Right lobe of liver (tissue), 6 donors: ENCODE measurements at regions not wholly inside any gene's neighbourhood (a gene's known extent, or its start where the extent isn't known, plus 50 kb on each side); places are given as distances from the start of the nearest gene placed in this dataset.
A peak's percentile ranks its signal among the peaks of the same experiment; 100 is the strongest.

Source experiments
- ATAC-seq, 4 donors: fragments of 200-7000 bp; cut with Tn5 transposase; one replicate each; pipeline ENCODE4 v1.9.1; 2020; ENCODE audit warnings: mild to moderate bottlenecking in 4 of 4, moderate library complexity in 4 of 4
- DNase-seq, 3 donors: peaks; one replicate each; pipeline ENCODE4 v3.0.0-alpha.2; 2020
- H3K27ac ChIP-seq, 3 donors: fragments of 200-600 bp; one replicate each; pipeline ENCODE4 v1.8.0; 2022
- H3K27me3 ChIP-seq, 2 donors: fragments of 200-600 bp; one replicate each; pipeline ENCODE4 v1.8.0; 2022
- H3K36me3 ChIP-seq, 4 donors: fragments of 200-600 bp; sonication (generic) in 1 of 4; one replicate each; pipeline versions ENCODE4 v1.5.1 to v1.8.0; 2017 to 2022; ENCODE audit warnings: control low read depth in 1 of 4
- H3K4me1 ChIP-seq, 4 donors: fragments of 200-600 bp; sonication (generic) in 1 of 4; one replicate each; pipeline versions ENCODE4 v1.5.1 to v1.8.0; 2017 to 2022; ENCODE audit warnings: control low read depth in 1 of 4
- H3K4me3 ChIP-seq, 3 donors: fragments of 200-600 bp; one replicate each; pipeline ENCODE4 v1.8.0; 2022
- H3K9me3 ChIP-seq, 4 donors: fragments of 200-600 bp; sonication (generic) in 1 of 4; one replicate each; pipeline versions ENCODE4 v1.5.1 to v1.8.0; 2017 to 2022; ENCODE audit warnings: control low read depth in 1 of 4
- POLR2A ChIP-seq: fragments of 450-650 bp; IDR thresholded peaks from one replicate; pipeline ENCODE4 v1.6.1; 2017; ENCODE audit warnings: antibody characterized with exemption, mild to moderate bottlenecking
- WGBS: methylation state at CpG from one replicate; pipeline ENCODE4 v1.1.6; 2018; ENCODE audit warnings: low coverage, low lambda C conversion rate; ENCODE audit not compliant: insufficient coverage; ENCODE audit errors: missing lambda C conversion rate; 5-methylcytosine and 5-hydroxymethylcytosine counted together
- intact Hi-C, 2 donors: fragments of 100-400 bp; cut with DNase I; formaldehyde crosslinking; loops; one replicate each; pipeline versions ENCODE4 v1.11.2 to v1.14.1; 2022
- TF ChIP-seq, protein P1 (sequence below), 4 donors: fragments of 200-600 bp in 3 of 4; fragments of 450-650 bp in 1 of 4; IDR thresholded peaks; one replicate each; pipeline versions ENCODE4 v1.5.1 to v1.8.0; 2016 to 2022; ENCODE audit warnings: antibody characterized with exemption in 4 of 4, mild to moderate bottlenecking in 2 of 4
- donor health status: DM: no; HTN: yes; CAD: no.
- donor health status: DM: no; HTN: no; CAD: no.
- donor health status: DM: no; HTN: no; CAD: no.
- donor health status: DM: no; HTN: yes; CAD: no.
- donor health status: DM: no; HTN: yes; CAD: no.

DNA sequence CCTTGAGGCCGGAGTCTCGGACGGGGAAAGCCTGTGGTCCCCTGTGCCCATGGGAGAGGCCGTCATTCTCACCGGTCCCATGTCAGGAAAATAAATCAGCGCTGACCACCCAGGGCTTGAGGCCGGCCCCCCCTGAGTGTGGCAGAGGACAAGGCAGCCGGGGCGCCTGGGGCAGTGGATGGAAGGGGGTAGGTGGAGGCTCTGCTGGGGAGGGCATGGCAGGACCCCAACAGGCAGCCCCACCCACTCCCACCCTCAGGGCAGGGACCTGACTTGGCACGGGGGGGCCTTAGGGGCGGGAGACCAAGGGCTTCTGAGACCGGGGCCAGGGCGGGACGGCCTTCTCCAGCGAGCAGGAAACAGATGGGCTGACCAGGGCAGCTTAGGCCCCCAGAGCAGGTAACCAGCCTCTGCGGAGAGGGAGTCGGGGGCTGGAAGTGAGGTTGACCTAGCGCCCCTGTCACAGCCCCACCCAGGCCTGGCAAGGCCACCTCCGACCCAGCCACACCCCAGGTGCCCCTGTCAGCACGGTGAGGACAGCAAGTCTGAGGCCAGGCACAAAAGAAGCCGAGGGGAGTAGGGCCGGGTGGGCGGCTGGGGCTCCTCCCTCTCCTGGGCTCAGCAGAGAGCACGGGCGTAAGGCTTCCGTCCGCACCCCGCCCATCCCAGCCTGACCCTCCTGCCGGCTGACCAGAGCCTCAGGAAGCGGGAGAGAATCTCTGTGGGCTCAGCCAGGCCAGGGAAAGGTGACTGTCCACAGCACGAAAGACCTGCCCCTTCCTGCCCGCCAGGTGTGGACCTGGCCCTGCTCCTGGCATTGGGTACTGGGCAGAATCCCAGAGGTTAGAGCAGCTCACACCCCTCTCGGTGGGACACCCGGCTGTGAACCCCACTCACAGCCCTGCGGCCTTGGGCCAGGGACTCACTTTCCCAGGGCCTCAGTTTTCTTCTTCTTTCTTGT, 87.4 kb downstream of the FOXL3 start:
- TF ChIP-seq, protein P1, sequence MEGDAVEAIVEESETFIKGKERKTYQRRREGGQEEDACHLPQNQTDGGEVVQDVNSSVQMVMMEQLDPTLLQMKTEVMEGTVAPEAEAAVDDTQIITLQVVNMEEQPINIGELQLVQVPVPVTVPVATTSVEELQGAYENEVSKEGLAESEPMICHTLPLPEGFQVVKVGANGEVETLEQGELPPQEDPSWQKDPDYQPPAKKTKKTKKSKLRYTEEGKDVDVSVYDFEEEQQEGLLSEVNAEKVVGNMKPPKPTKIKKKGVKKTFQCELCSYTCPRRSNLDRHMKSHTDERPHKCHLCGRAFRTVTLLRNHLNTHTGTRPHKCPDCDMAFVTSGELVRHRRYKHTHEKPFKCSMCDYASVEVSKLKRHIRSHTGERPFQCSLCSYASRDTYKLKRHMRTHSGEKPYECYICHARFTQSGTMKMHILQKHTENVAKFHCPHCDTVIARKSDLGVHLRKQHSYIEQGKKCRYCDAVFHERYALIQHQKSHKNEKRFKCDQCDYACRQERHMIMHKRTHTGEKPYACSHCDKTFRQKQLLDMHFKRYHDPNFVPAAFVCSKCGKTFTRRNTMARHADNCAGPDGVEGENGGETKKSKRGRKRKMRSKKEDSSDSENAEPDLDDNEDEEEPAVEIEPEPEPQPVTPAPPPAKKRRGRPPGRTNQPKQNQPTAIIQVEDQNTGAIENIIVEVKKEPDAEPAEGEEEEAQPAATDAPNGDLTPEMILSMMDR (IDR thresholded peaks at IDR 0.05) = no peak
- no peak for TF ChIP-seq POLR2A
- ATAC-seq (no peak), DNase-seq (peak; percentile 19 to 51 (median 37))
- intact Hi-C loops = no loop called here
- Histone ChIP-seq H3K9me3 (no peaks in the 10 kb centered on the region), H3K4me3 (no peak overlapping the region), H3K4me1 (peaks cover 0 to 10% (median 0%) of the 10 kb centered on the region in 4 donors), H3K27ac (no peak overlapping the region), H3K27me3 (no peaks in the 10 kb centered on the region), H3K36me3 (no peaks in the 10 kb centered on the region)
- 81% methylated on average over 11 of the region's 35 CpGs for WGBS

DNA sequence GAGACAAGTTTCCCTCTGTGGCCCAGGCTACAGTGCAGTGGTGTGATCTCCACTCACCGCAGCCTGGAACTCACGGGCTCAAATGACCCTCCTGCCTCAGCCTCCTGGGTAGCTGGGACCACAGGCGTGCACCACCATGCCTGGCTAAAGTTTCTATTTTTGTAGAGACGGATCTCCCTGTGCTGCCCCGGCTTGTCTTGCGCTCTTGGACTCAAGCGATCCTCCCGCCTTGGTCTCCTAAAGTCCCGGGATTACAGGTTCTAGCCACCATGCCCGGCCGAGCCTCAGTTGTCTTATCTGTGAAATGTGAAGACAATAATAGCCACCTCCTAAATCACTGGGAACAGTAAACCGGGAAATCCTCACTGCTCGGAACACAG, 88.1 kb downstream of the FOXL3 start:
- WGBS = 94% methylated on average over 10 of the region's 13 CpGs
- H3K4me1 ChIP-seq = peaks cover 0 to 5% (median 0%) of the 10 kb centered on the region in 4 donors
- no peak for TF ChIP-seq POLR2A
- TF ChIP-seq, protein P1 (IDR thresholded peaks at IDR 0.05) = no peak
- no peak overlapping the region for H3K27ac ChIP-seq
- H3K4me3 ChIP-seq = no peak overlapping the region
- ATAC-seq (no peak), DNase-seq (peak in 2 of 3 donors; percentile 30 to 37)
- H3K36me3 ChIP-seq = no peaks in the 10 kb centered on the region
- intact Hi-C loops = no loop called here
- no peaks in the 10 kb centered on the region for H3K27me3 ChIP-seq
- no peaks in the 10 kb centered on the region for H3K9me3 ChIP-seq

DNA sequence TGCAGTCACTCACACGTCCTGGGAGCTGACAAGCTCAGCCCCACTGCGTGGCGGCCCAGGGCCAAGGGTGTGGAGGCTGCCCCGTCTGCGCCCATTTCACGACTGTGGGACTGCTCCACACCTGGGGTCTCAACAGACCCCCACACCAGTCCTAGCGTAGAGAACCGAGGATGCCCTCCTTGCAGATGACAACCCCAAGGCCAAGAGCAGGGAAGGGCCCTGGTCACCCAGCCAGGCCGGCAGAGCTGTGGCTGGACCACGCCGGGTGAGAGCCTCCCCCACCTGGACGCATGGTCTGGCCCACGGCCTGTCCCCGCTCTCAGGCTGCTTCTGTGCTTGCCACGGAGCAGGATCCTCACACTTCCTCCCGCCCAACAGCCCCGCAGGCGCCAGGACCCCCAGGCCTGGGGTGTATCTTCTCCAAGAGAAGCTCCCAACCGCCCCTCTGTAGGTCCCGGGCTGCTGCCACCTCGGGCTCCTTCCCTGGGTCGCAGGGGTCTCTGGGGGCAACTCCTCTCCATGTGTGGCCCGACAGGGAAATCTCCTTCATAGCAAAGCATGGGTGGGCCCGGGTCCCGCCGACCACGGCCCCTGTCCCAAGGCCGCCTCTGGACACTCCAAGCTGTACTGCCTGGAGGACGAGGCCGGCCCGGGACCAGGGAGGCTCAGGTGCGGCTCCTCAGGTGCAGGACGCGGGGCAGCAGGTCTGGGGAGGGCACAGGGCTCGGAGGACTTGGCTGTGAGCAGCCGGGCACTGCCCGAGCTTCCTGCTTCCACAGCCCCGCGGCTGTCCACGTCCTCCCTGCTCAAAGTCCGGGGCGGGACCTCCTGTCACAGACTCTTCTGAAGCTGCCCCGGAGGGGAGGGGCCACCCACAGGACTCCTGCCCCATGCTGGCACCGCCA, 88.8 kb downstream of the FOXL3 start:
- TF ChIP-seq, protein P1 (IDR thresholded peaks at IDR 0.05) = no peak
- no peak for TF ChIP-seq POLR2A
- peak in 3 of 4 donors; percentile 9 to 26 (median 17) for ATAC-seq
- H3K4me3 ChIP-seq = no peak overlapping the region
- no peaks in the 10 kb centered on the region for H3K27me3 ChIP-seq
- no peak overlapping the region for H3K27ac ChIP-seq
- H3K4me1 ChIP-seq = no peaks in the 10 kb centered on the region
- WGBS = 84% methylated on average over 5 of the region's 44 CpGs
- H3K36me3 ChIP-seq = no peaks in the 10 kb centered on the region
- peak; percentile 19 to 49 (median 35) for DNase-seq
- intact Hi-C loops = no loop called here
- no peaks in the 10 kb centered on the region for H3K9me3 ChIP-seq

DNA sequence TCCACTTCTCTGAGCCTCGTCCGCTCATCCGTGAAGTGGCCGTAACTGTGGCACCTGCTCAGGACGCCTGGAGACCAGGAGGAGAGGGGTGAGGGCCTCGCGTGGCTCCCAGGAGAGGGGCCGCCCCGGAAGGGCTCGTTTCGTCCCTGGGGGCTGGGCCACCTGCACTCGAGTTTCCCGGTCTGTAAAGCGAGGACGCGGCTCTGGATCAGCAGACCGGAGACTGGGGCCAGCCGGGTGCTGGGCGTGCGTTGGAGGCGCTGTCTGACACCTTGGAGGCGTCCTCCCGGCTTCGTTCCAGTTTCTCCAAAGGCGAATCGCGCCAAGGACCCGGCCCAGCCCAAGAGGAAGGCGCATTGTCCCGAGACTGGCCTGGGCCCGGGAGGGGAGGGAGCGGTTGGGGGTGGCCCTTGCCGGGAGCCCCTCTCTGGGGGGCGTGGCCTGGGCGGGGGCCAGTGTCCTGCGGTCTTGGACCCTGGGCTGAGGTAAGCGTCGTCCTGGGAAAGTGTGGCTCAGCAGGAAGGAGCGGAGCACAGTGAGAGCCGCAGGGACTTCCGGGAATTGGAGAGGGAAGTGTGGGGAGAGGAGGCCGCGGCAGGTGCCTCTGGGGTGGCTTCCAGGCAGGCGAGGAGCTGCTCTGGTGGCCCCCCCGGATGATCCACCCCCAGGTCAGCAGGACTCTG, 89.6 kb downstream of the FOXL3 start:
- DNase-seq (peak; percentile 28 to 52 (median 43)), ATAC-seq (peak in 3 of 4 donors; percentile 22 to 43 (median 28))
- intact Hi-C loops = no loop called here
- Histone ChIP-seq H3K4me3 (no peak overlapping the region), H3K27ac (no peak overlapping the region), H3K36me3 (no peaks in the 10 kb centered on the region), H3K27me3 (no peaks in the 10 kb centered on the region), H3K9me3 (no peaks in the 10 kb centered on the region), H3K4me1 (no peaks in the 10 kb centered on the region)
- 48% methylated on average over 10 of the region's 45 CpGs for WGBS
- TF ChIP-seq, protein P1 (IDR thresholded peaks at IDR 0.05) = no peak
- TF ChIP-seq POLR2A = no peak
